H9 (cell line): ENCODE measurements at regions not wholly inside any gene's neighbourhood (a gene's known extent, or its start where the extent isn't known, plus 50 kb on each side); places are given as distances from the start of the nearest gene placed in this dataset.
"Not testable (repeated sequence)": the region's sequence is repeated elsewhere in the genome, so short reads cannot be mapped to it uniquely, and the experiment has no call there.

ENCODE experiments used
- DNase-seq: peaks from one replicate; pipeline ENCODE4 v3.0.0-alpha.2; 2017
- H2AFZ ChIP-seq: one replicate; pipeline ENCODE4 v1.6.1; 2013; ENCODE audit warnings: mild to moderate bottlenecking, low read length, control low read depth, moderate library complexity
- H2AK5ac ChIP-seq: 2 replicates; pipeline ENCODE4 v1.6.1; 2013; ENCODE audit warnings: low read length, control low read depth, mixed read lengths; ENCODE audit not compliant: insufficient read length
- H2BK120ac ChIP-seq: one replicate; pipeline ENCODE4 v1.6.1; 2013; ENCODE audit warnings: low read depth, mild to moderate bottlenecking, low read length, control low read depth, inconsistent platforms; ENCODE audit not compliant: poor library complexity, severe bottlenecking
- H2BK12ac ChIP-seq: 2 replicates; pipeline ENCODE4 v1.6.1; 2013; ENCODE audit warnings: low read length, control low read depth, mixed read lengths, low read depth; ENCODE audit not compliant: insufficient read length
- H2BK15ac ChIP-seq: 2 replicates; pipeline ENCODE4 v1.6.1; 2013; ENCODE audit warnings: low read depth, low read length, control low read depth
- H2BK20ac ChIP-seq: one replicate; pipeline ENCODE4 v1.6.1; 2013; ENCODE audit warnings: low read depth, mild to moderate bottlenecking, low read length, control low read depth, inconsistent platforms; ENCODE audit not compliant: poor library complexity, severe bottlenecking
- H2BK5ac ChIP-seq: 2 replicates; pipeline ENCODE4 v1.6.1; 2013; ENCODE audit warnings: low read length, control low read depth, mixed read lengths; ENCODE audit not compliant: insufficient read length
- H3K14ac ChIP-seq: 2 replicates; pipeline ENCODE4 v1.6.1; 2013; ENCODE audit warnings: low read length, control low read depth; ENCODE audit not compliant: insufficient read depth
- H3K18ac ChIP-seq: 2 replicates; pipeline ENCODE4 v1.6.1; 2013; ENCODE audit warnings: low read depth, mild to moderate bottlenecking, mixed read lengths, low read length, control low read depth; ENCODE audit not compliant: insufficient read length
- H3K23ac ChIP-seq: 2 replicates; pipeline ENCODE4 v1.6.1; 2013; ENCODE audit warnings: low read length, control low read depth, mixed read lengths, low read depth; ENCODE audit not compliant: insufficient read length
- H3K23me2 ChIP-seq: 2 replicates; pipeline ENCODE4 v1.6.1; 2013; ENCODE audit warnings: low read depth, mild to moderate bottlenecking, mixed read lengths, low read length, control low read depth; ENCODE audit not compliant: insufficient read length, poor library complexity, severe bottlenecking
- H3K27ac ChIP-seq: 2 replicates; pipeline ENCODE4 v1.5.1; 2013; ENCODE audit warnings: low read length, control low read depth, mixed read lengths, low read depth; ENCODE audit not compliant: insufficient read length
- H3K27me3 ChIP-seq: 2 replicates; pipeline ENCODE4 v1.6.1; 2013; ENCODE audit warnings: low read length, control low read depth, inconsistent platforms; ENCODE audit not compliant: insufficient read depth
- H3K4ac ChIP-seq: 2 replicates; pipeline ENCODE4 v1.6.1; 2013; ENCODE audit warnings: low read depth, mild to moderate bottlenecking, control low read depth, inconsistent platforms, low read length, moderate library complexity
- H3K4me1 ChIP-seq: 2 replicates; pipeline ENCODE4 v1.6.1; 2013; ENCODE audit warnings: low read length, control low read depth, inconsistent platforms; ENCODE audit not compliant: insufficient read depth
- H3K4me2 ChIP-seq: 2 replicates; pipeline ENCODE4 v1.6.1; 2013; ENCODE audit warnings: low read length, control low read depth, mixed read lengths; ENCODE audit not compliant: insufficient read length, insufficient read depth
- H3K56ac ChIP-seq: 2 replicates; pipeline ENCODE4 v1.6.1; 2013; ENCODE audit warnings: low read depth, mild to moderate bottlenecking, mixed read lengths, low read length, control low read depth; ENCODE audit not compliant: insufficient read length
- H3K79me1 ChIP-seq: 2 replicates; pipeline ENCODE4 v1.6.1; 2013; ENCODE audit warnings: low read depth, mild to moderate bottlenecking, moderate library complexity, low read length, control low read depth, inconsistent platforms; ENCODE audit not compliant: insufficient read depth, poor library complexity, severe bottlenecking
- H3K79me2 ChIP-seq: 2 replicates; pipeline ENCODE4 v1.6.1; 2013; ENCODE audit warnings: low read length, control low read depth, inconsistent platforms; ENCODE audit not compliant: insufficient read depth
- H3K9ac ChIP-seq: 2 replicates; pipeline ENCODE4 v1.6.1; 2013; ENCODE audit warnings: low read length, control low read depth, mixed read lengths; ENCODE audit not compliant: insufficient read length; ENCODE audit errors: extremely low read depth
- H3K9me3 ChIP-seq: one replicate; pipeline ENCODE4 v1.6.1; 2013; ENCODE audit warnings: low read depth, low read length, inconsistent platforms; ENCODE audit not compliant: control insufficient read depth
- H3T11ph ChIP-seq: one replicate; pipeline ENCODE4 v1.6.1; 2013; ENCODE audit warnings: mild to moderate bottlenecking, low read length, control low read depth, inconsistent platforms
- H4K20me1 ChIP-seq: one replicate; pipeline ENCODE4 v1.6.1; 2013; ENCODE audit not compliant: control insufficient read depth, insufficient read length, insufficient read depth
- H4K5ac ChIP-seq: 2 replicates; pipeline ENCODE4 v1.6.1; 2013; ENCODE audit warnings: low read depth, mild to moderate bottlenecking, mixed read lengths, low read length, control low read depth; ENCODE audit not compliant: insufficient read length
- H4K8ac ChIP-seq: replicated peaks from 2 replicates; pipeline ENCODE4 v1.6.1; 2013; ENCODE audit warnings: low read length, control low read depth, mixed read lengths, low read depth; ENCODE audit not compliant: insufficient read length
- H4K91ac ChIP-seq: 2 replicates; pipeline ENCODE4 v1.6.1; 2013; ENCODE audit warnings: low read depth, mild to moderate bottlenecking, moderate library complexity, mixed read lengths, low read length, control low read depth; ENCODE audit not compliant: insufficient read length
- H3K27ac Mint-ChIP-seq, 3 experiments: 2 replicates in 2 of 3; 3 replicates in 1 of 3; pipeline ENCODE4 v1.8.0; 2020 to 2021; ENCODE audit warnings: mixed read lengths in 3 of 3, mild to moderate bottlenecking in 1 of 3, moderate library complexity in 1 of 3
- H3K27me3 Mint-ChIP-seq: 2 replicates; pipeline ENCODE4 v1.8.0; 2021; ENCODE audit warnings: low read depth, mild to moderate bottlenecking, moderate library complexity, mixed read lengths
- H3K36me3 Mint-ChIP-seq, 3 experiments: 2 replicates in 2 of 3; 3 replicates in 1 of 3; pipeline ENCODE4 v1.8.0; 2020 to 2021; ENCODE audit warnings: low read depth in 3 of 3, mixed read lengths in 3 of 3; ENCODE audit not compliant: insufficient read depth in 1 of 3
- H3K4me1 Mint-ChIP-seq, 2 experiments: 2 replicates each; pipeline ENCODE4 v1.8.0; 2020; ENCODE audit warnings: mixed read lengths in 2 of 2
- H3K4me3 Mint-ChIP-seq, 2 experiments: 2 replicates in 1 of 2; 3 replicates in 1 of 2; pipeline ENCODE4 v1.8.0; 2020 to 2021; ENCODE audit warnings: mild to moderate bottlenecking in 2 of 2, mixed read lengths in 2 of 2, moderate library complexity in 1 of 2
- H3K9me3 Mint-ChIP-seq, 2 experiments: 2 replicates in 1 of 2; 3 replicates in 1 of 2; pipeline ENCODE4 v1.8.0; 2020; ENCODE audit warnings: mild to moderate bottlenecking in 2 of 2, mixed read lengths in 2 of 2, moderate library complexity in 1 of 2
- WGBS: extraction: QIAGEN DNeasy Blood & Tissue Kit; methylation state at CpG from one replicate; pipeline ENCODE4 v1.1.7; 2013; ENCODE audit warnings: missing lambda C conversion rate, low lambda C conversion rate, mixed read lengths; ENCODE audit not compliant: insufficient read length; ENCODE audit errors: extremely low coverage; 5-methylcytosine and 5-hydroxymethylcytosine counted together

DNA sequence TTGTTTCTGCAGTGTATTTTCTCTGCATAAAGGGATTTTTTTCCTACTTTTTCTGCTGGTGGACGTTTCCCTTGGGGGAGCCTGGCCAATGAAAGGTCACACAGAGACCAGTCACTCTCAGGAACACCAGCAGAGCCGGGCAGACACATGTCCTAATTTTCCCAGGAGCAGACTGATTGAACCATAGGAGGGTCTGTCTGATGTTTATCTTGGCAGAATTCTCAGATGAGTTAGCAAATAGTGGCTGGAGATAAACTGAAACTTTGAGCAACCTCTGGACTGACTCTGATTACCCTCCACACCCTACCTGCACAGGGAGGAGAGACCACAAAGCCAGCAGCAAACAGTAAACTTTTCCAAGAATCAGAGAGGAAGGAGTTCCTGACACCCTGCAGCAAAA, 90.0 kb upstream of the PLGLB2 start:
- H3K27ac ChIP-seq, H3K79me2 ChIP-seq, H4K5ac ChIP-seq, H2AFZ ChIP-seq, H2AK5ac ChIP-seq, H3K14ac ChIP-seq, H2BK15ac ChIP-seq, H3K27me3 ChIP-seq, H3K4me2 ChIP-seq, H3T11ph ChIP-seq, H2BK120ac ChIP-seq, H3K56ac ChIP-seq, H2BK20ac ChIP-seq, H3K23me2 ChIP-seq, H3K9me3 Mint-ChIP-seq, H3K9ac ChIP-seq, H2BK12ac ChIP-seq, H3K18ac ChIP-seq, H3K23ac ChIP-seq, H3K4me1 ChIP-seq, DNase-seq, H2BK5ac ChIP-seq, H3K4me3 Mint-ChIP-seq, H4K20me1 ChIP-seq, H4K8ac ChIP-seq, H3K36me3 Mint-ChIP-seq, H3K79me1 ChIP-seq, H3K9me3 ChIP-seq, H4K91ac ChIP-seq, H3K4ac ChIP-seq, H3K27ac Mint-ChIP-seq, H3K27me3 Mint-ChIP-seq: not testable (repeated sequence)
- peaks cover 7 to 10% of the 10 kb centered on the region in 2 experiments for H3K4me1 Mint-ChIP-seq
- no CpG with 5 or more reads among the region's 2 CpGs for WGBS

GRCh38 chr2:87658357-87658756, 89.5 kb upstream of the PLGLB2 start:
- not testable (repeated sequence) for H2BK120ac ChIP-seq, H3K23me2 ChIP-seq, H3K9me3 ChIP-seq, H3K4me3 Mint-ChIP-seq, H3K9ac ChIP-seq, H2AFZ ChIP-seq, H3K9me3 Mint-ChIP-seq, H3K23ac ChIP-seq, H2BK5ac ChIP-seq, H2BK20ac ChIP-seq, H4K20me1 ChIP-seq, DNase-seq, H3K56ac ChIP-seq, H2AK5ac ChIP-seq, H3K4me1 ChIP-seq, H4K91ac ChIP-seq, H3K79me2 ChIP-seq, H3K27ac ChIP-seq, H3K36me3 Mint-ChIP-seq, H3K27ac Mint-ChIP-seq, H3K27me3 Mint-ChIP-seq, H4K5ac ChIP-seq, H3K4ac ChIP-seq, H3T11ph ChIP-seq, H3K18ac ChIP-seq, H4K8ac ChIP-seq, H3K27me3 ChIP-seq, H3K79me1 ChIP-seq, H2BK12ac ChIP-seq, H2BK15ac ChIP-seq, H3K4me2 ChIP-seq, H3K14ac ChIP-seq
- no CpG with 5 or more reads among the region's 7 CpGs for WGBS
- H3K4me1 Mint-ChIP-seq: peaks cover 7 to 10% of the 10 kb centered on the region in 2 experiments
